Transverse colon (tissue), 4 donors: ENCODE measurements at regions not wholly inside any gene's neighbourhood (a gene's known extent, or its start where the extent isn't known, plus 50 kb on each side); places are given as distances from the start of the nearest gene placed in this dataset.
A peak's percentile ranks its signal among the peaks of the same experiment; 100 is the strongest.

ENCODE experiments used
- DNase-seq: peaks from one replicate; pipeline ENCODE4 v3.0.0-alpha.2; 2019
- H3K27ac ChIP-seq, 4 donors: fragments of 200-600 bp; sonication (generic); 2 replicates each; pipeline ENCODE4 v1.5.1; 2016 to 2018; ENCODE audit warnings: inconsistent platforms in 4 of 4
- H3K27me3 ChIP-seq: fragments of 200-600 bp; sonication (generic); 2 replicates; pipeline ENCODE4 v1.5.1; 2017; ENCODE audit warnings: inconsistent platforms
- H3K36me3 ChIP-seq, 4 donors: fragments of 200-600 bp; sonication (generic); 2 replicates each; pipeline ENCODE4 v1.5.1; 2017 to 2019; ENCODE audit warnings: inconsistent platforms in 4 of 4
- H3K4me1 ChIP-seq, 4 donors: fragments of 200-600 bp; sonication (generic); 2 replicates each; pipeline ENCODE4 v1.5.1; 2017 to 2020; ENCODE audit warnings: inconsistent platforms in 4 of 4
- H3K4me3 ChIP-seq, 4 donors: fragments of 200-600 bp; sonication (generic); 1 replicate in 1 of 4; 2 replicates in 3 of 4; pipeline versions ENCODE4 v1.5.1 to v1.6.1; 2017 to 2019; ENCODE audit warnings: inconsistent platforms in 4 of 4
- H3K9me3 ChIP-seq, 2 donors: fragments of 200-600 bp; sonication (generic); 2 replicates each; pipeline ENCODE4 v1.5.1; 2017 to 2019; ENCODE audit warnings: inconsistent platforms in 2 of 2
- EP300 ChIP-seq: sonication (generic); formaldehyde crosslinking; IDR thresholded peaks from one replicate; pipeline ENCODE4 v1.6.1; 2017; ENCODE audit warnings: antibody characterized with exemption, low read depth
- POLR2A ChIP-seq: fragments of 450-650 bp; IDR thresholded peaks from one replicate; pipeline ENCODE4 v1.6.1; 2016; ENCODE audit warnings: antibody characterized with exemption, mild to moderate bottlenecking, moderate library complexity
- POLR2AphosphoS5 ChIP-seq, 3 donors: sonication (generic); formaldehyde crosslinking; IDR thresholded peaks; one replicate each; pipeline ENCODE4 v1.6.1; 2016; ENCODE audit warnings: antibody characterized with exemption in 3 of 3
- WGBS, 2 donors: methylation state at CpG; one replicate each; pipeline ENCODE4 v1.1.5; 2018; ENCODE audit warnings: low coverage in 1 of 2; 5-methylcytosine and 5-hydroxymethylcytosine counted together
- in situ Hi-C, 4 donors: fragments of 200-750 bp; cut with MboI; loops; one replicate each; pipeline versions ENCODE4 v1.15.0 to v1.15.1; 2017; ENCODE audit warnings: low sequenced_read_pairs in 3 of 4, low pct_ligation_motif_present in 1 of 4, low pct_unique_long_range_greater_than_20kb in 1 of 4
- intact Hi-C: fragments of 100-400 bp; cut with DNase I; formaldehyde crosslinking; loops from one replicate; pipeline ENCODE4 v1.15.1; 2023; ENCODE audit warnings: low total_unique reads
- TF ChIP-seq, protein P1 (sequence below), 5 experiments: fragments of 200-600 bp in 3 of 5; fragments of 450-650 bp in 2 of 5; sonication (generic) in 3 of 5; IDR thresholded peaks; 1 replicate in 2 of 5; 2 replicates in 3 of 5; pipeline ENCODE4 v1.5.1; 2016 to 2017; ENCODE audit warnings: antibody characterized with exemption in 5 of 5, inconsistent platforms in 3 of 5, mild to moderate bottlenecking in 2 of 5, moderate library complexity in 1 of 5

DNA sequence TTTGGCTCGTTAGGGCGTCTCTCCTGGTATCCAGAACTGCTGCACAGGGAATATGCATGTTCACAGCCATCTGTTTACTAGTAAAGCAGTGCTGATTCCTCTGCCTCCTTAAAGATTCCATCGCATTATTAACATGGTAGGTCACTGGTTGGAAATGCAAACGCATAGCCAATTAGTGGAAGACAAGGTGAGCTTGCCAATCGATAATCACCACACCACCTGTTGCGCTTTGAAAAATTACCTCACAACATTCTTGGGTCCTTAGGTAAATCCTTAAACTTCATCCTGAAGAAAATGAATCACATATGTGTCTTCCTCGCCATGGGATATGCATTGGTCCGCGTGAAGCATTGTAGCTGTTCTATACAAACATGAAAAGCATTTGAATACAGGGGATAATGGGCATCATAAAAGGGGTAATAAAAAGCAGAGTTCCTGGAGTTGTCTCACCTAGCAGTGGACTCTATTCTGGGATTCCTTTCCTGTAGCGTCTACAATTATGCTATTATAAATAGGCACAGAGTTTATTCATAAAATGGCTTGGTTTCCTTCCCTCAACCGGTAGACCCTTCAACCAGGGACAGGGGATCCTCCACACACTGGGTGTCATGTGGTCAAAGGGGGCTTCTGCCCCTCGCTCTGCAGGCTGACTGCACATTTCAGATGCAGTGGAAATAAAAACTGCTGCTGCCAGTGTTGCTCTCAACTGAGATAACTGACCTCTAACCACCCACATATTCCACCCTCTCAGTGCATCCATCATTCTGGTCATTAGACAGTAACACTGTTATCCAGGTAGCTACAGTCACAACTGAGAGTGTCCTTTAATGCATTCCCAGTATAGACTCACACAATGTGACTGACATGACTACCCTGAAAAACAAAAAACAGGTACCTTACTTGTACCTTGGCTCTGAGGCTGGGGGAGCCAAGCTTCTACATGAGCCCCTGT is 389.2 kb upstream of the NFE2L3 start:
- 46 to 47% methylated on average over 10 to 12 of the region's 12 CpGs for whole genome bisulfite sequencing, 2 donors
- DNase-seq = no peak
- no peaks in the 10 kb centered on the region for H3K9me3 ChIP-seq
- H3K36me3 ChIP-seq = no peaks in the 10 kb centered on the region
- intact Hi-C loops = no loop called here
- no peak overlapping the region for H3K27ac ChIP-seq
- no peak overlapping the region for H3K4me3 ChIP-seq
- in situ Hi-C loops = no loop called here
- TF ChIP-seq, protein P1, sequence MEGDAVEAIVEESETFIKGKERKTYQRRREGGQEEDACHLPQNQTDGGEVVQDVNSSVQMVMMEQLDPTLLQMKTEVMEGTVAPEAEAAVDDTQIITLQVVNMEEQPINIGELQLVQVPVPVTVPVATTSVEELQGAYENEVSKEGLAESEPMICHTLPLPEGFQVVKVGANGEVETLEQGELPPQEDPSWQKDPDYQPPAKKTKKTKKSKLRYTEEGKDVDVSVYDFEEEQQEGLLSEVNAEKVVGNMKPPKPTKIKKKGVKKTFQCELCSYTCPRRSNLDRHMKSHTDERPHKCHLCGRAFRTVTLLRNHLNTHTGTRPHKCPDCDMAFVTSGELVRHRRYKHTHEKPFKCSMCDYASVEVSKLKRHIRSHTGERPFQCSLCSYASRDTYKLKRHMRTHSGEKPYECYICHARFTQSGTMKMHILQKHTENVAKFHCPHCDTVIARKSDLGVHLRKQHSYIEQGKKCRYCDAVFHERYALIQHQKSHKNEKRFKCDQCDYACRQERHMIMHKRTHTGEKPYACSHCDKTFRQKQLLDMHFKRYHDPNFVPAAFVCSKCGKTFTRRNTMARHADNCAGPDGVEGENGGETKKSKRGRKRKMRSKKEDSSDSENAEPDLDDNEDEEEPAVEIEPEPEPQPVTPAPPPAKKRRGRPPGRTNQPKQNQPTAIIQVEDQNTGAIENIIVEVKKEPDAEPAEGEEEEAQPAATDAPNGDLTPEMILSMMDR (IDR thresholded peaks at IDR 0.05) = no peak
- TF ChIP-seq POLR2AphosphoS5 (IDR thresholded peaks at IDR 0.05) (no peak), EP300 (no peak), POLR2A (no peak)
- no peaks in the 10 kb centered on the region for H3K27me3 ChIP-seq
- H3K4me1 ChIP-seq = peaks cover 0 to 5% (median 1%) of the 10 kb centered on the region in 4 donors

DNA sequence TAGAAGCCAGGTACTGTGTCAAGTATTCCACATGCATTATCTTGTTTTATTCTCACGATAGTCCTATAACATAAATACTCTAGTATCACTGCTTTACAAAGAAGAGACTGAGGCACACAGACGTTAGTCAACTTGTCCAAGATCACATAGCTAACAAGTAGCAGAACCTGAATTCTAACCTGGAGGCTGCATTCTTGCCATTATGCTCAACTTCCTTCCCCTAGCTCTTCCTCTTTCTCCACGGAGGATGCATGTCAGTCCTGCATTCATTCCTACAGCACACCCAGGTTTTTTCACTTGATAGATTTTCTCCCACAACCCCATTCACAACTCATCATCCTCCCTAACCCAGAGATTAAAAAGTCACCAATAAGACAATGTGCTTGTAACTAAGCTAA is 388.5 kb upstream of the NFE2L3 start:
- H3K4me3 ChIP-seq = no peak overlapping the region
- no peaks in the 10 kb centered on the region for H3K9me3 ChIP-seq
- H3K36me3 ChIP-seq = no peaks in the 10 kb centered on the region
- intact Hi-C loops (no loop called here), in situ Hi-C loops (no loop called here)
- TF ChIP-seq, protein P1 (IDR thresholded peaks at IDR 0.05) = no peak
- no peak for TF ChIP-seq EP300
- TF ChIP-seq POLR2AphosphoS5 (IDR thresholded peaks at IDR 0.05) = no peak
- no peak for TF ChIP-seq POLR2A
- H3K4me1 ChIP-seq = peaks cover 0 to 5% (median 1%) of the 10 kb centered on the region in 4 donors
- H3K27me3 ChIP-seq = no peaks in the 10 kb centered on the region
- H3K27ac ChIP-seq = no peak overlapping the region
- 39 to 62% methylated on average over 3 of the region's 3 CpGs for WGBS, 2 donors
- no peak for DNase-seq

DNA sequence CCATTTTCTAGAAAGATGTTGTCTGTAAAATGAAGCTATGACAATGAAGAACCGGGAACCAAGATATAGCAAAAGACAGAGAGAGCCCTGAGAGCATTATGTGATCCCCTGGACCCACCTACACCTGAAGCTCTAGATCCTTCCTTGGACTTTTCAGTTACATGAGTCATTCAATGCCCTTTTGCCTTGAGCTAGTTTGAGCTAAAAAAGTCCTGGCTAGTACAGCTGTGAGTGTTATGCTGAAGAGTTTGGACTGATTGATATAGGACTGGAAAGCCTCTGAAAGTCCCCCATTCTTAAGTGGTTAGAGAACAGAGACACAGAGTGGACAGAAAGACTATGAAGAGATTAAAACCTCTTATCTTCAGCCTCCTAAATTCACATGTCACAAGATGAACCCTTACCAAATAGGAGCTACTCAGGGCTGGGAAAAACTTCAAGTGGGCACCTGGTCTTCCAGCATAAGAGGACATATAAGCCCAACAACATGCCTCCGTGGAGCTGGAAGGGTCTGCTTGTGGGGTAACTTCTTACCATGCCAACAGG is 386.8 kb upstream of the NFE2L3 start:
- in situ Hi-C loops (no loop called here), intact Hi-C loops (no loop called here)
- WGBS, 2 donors = 64 to 80% methylated on average over 1 to 2 of the region's 2 CpGs
- Histone ChIP-seq H3K4me1 (peaks cover 0 to 8% (median 1%) of the 10 kb centered on the region in 4 donors), H3K4me3 (no peak overlapping the region), H3K36me3 (no peaks in the 10 kb centered on the region), H3K9me3 (no peaks in the 10 kb centered on the region), H3K27me3 (no peaks in the 10 kb centered on the region), H3K27ac (no peak overlapping the region)
- no peak for DNase-seq
- TF ChIP-seq POLR2AphosphoS5 (IDR thresholded peaks at IDR 0.05) (no peak), EP300 (no peak), POLR2A (no peak)
- TF ChIP-seq, protein P1 (IDR thresholded peaks at IDR 0.05) = no peak

DNA sequence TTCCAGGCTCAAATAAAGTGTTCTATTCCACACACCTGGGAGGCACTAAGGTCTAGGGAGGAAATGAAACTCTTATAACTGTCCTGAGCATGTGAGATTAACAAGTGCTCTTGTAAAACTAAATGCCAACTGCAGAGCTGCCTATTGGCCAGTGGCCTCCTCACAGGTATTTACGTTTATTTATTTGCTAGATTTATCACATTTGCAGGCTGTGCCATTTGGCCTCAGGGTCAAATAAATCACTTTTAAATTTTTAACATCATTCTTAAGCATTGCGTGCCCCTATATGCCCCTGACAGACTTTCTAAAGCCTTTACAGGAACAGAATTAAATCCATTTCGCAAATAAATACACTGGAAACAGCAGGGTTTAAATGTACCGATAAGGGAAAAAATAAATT is 381.8 kb upstream of the NFE2L3 start:
- Histone ChIP-seq H3K4me3 (no peak overlapping the region), H3K27ac (peak overlapping the region; percentile 3 to 40 (median 24)), H3K36me3 (no peaks in the 10 kb centered on the region), H3K4me1 (peaks cover 0 to 7% (median 2%) of the 10 kb centered on the region in 4 donors), H3K9me3 (no peaks in the 10 kb centered on the region), H3K27me3 (no peaks in the 10 kb centered on the region)
- TF ChIP-seq EP300 (no peak), POLR2AphosphoS5 (IDR thresholded peaks at IDR 0.05) (peak in 1 of 3 donors; percentile 44), POLR2A (no peak)
- TF ChIP-seq, protein P1 (IDR thresholded peaks at IDR 0.05) = no peak
- no peak for DNase-seq
- intact Hi-C loops (no loop called here), in situ Hi-C loops (no loop called here)
- 69 to 70% methylated on average over 4 of the region's 4 CpGs for WGBS, 2 donors
